Upper lobe of left lung (tissue), 6 donors: ENCODE measurements at regions not wholly inside any gene's neighbourhood (a gene's known extent, or its start where the extent isn't known, plus 50 kb on each side); places are given as distances from the start of the nearest gene placed in this dataset.

Source experiments
- ATAC-seq, 2 donors: fragments of 200-7000 bp; cut with Tn5 transposase; one replicate each; pipeline ENCODE4 v1.9.1; 2022; ENCODE audit warnings: mild to moderate bottlenecking in 2 of 2, moderate library complexity in 2 of 2; ENCODE audit not compliant: low FRiP score in 2 of 2
- DNase-seq, 2 donors: peaks; one replicate each; pipeline ENCODE4 v3.0.0-alpha.2; 2019 to 2020
- H3K27ac ChIP-seq, 4 donors: fragments of 200-600 bp; sonication (generic); one replicate each; pipeline ENCODE4 v1.5.1; 2016 to 2019
- H3K27me3 ChIP-seq, 4 donors: fragments of 200-600 bp; sonication (generic); one replicate each; pipeline ENCODE4 v1.5.1; 2017 to 2019
- H3K36me3 ChIP-seq, 4 donors: fragments of 200-600 bp; sonication (generic); one replicate each; pipeline ENCODE4 v1.5.1; 2016 to 2019
- H3K4me1 ChIP-seq, 4 donors: fragments of 200-600 bp; sonication (generic); one replicate each; pipeline ENCODE4 v1.5.1; 2018 to 2019
- H3K4me3 ChIP-seq, 4 donors: fragments of 200-600 bp; sonication (generic); one replicate each; pipeline ENCODE4 v1.5.1; 2017 to 2019; ENCODE audit warnings: mild to moderate bottlenecking in 2 of 4, moderate library complexity in 1 of 4
- H3K9me3 ChIP-seq, 4 donors: fragments of 200-600 bp; sonication (generic); one replicate each; pipeline ENCODE4 v1.5.1; 2018 to 2019
- CTCF ChIP-seq, 6 experiments: fragments of 450-650 bp in 4 of 6; fragments of 200-600 bp in 2 of 6; sonication (generic) in 2 of 6; IDR thresholded peaks; one replicate each; pipeline ENCODE4 v1.5.1; 2016 to 2019; ENCODE audit warnings: antibody characterized with exemption in 6 of 6
- EP300 ChIP-seq, 4 donors: sonication (generic); formaldehyde crosslinking; IDR thresholded peaks; one replicate each; pipeline ENCODE4 v1.5.1; 2017; ENCODE audit warnings: antibody characterized with exemption in 4 of 4, control low read depth in 2 of 4
- POLR2A ChIP-seq, 4 donors: fragments of 450-650 bp; IDR thresholded peaks; one replicate each; pipeline ENCODE4 v1.5.1; 2016 to 2017; ENCODE audit warnings: antibody characterized with exemption in 4 of 4, mild to moderate bottlenecking in 2 of 4
- POLR2AphosphoS5 ChIP-seq, 2 donors: sonication (generic); formaldehyde crosslinking; IDR thresholded peaks; one replicate each; pipeline ENCODE4 v1.5.1; 2017; ENCODE audit warnings: antibody characterized with exemption in 2 of 2
- WGBS, 2 donors: methylation state at CpG; one replicate each; pipeline ENCODE4 v1.1.5; 2017 to 2018; 5-methylcytosine and 5-hydroxymethylcytosine counted together
- donor health status: DM: no; HTN: no; CAD: no; lungs with moderate emphysema.
- donor health status: DM: no; HTN: yes; CAD: no; lungs with severe emphysema.

- DNase-seq (no peak), ATAC-seq (no peak)
- Histone ChIP-seq H3K4me3 (no peak overlapping the region), H3K27me3 (no peaks in the 10 kb centered on the region), H3K9me3 (no peaks in the 10 kb centered on the region), H3K27ac (no peak overlapping the region), H3K36me3 (no peaks in the 10 kb centered on the region), H3K4me1 (no peaks in the 10 kb centered on the region)
- TF ChIP-seq POLR2A (IDR thresholded peaks at IDR 0.05) (no peak), EP300 (IDR thresholded peaks at IDR 0.05) (no peak), POLR2AphosphoS5 (IDR thresholded peaks at IDR 0.05) (no peak), CTCF (IDR thresholded peaks at IDR 0.05) (no peak)
- WGBS, 2 donors: 59 to 72% methylated on average over 3 of the region's 3 CpGs
Observed at GRCh38 chr5:122653087-122654017, 121.5 kb upstream of the SNX2 start.

- H3K36me3 ChIP-seq: no peaks in the 10 kb centered on the region
- H3K9me3 ChIP-seq: no peaks in the 10 kb centered on the region
- H3K4me1 ChIP-seq: no peaks in the 10 kb centered on the region
- no peak overlapping the region for H3K4me3 ChIP-seq
- WGBS, 2 donors: 71 to 77% methylated on average over 4 of the region's 4 CpGs
- H3K27me3 ChIP-seq: no peaks in the 10 kb centered on the region
- no peak for DNase-seq
- TF ChIP-seq POLR2AphosphoS5 (IDR thresholded peaks at IDR 0.05) (no peak), EP300 (IDR thresholded peaks at IDR 0.05) (no peak), POLR2A (IDR thresholded peaks at IDR 0.05) (no peak), CTCF (IDR thresholded peaks at IDR 0.05) (no peak)
- no peak overlapping the region for H3K27ac ChIP-seq
- ATAC-seq: no peak
Observed at GRCh38 chr5:122656160-122656559, 118.7 kb upstream of the SNX2 start.

- no peak for ATAC-seq
- Histone ChIP-seq H3K27ac (no peak overlapping the region), H3K4me1 (no peaks in the 10 kb centered on the region), H3K36me3 (no peaks in the 10 kb centered on the region), H3K4me3 (no peak overlapping the region), H3K27me3 (no peaks in the 10 kb centered on the region), H3K9me3 (no peaks in the 10 kb centered on the region)
- WGBS, 2 donors: 88 to 89% methylated on average over 1 of the region's 1 CpG
- no peak for DNase-seq
- TF ChIP-seq POLR2A (IDR thresholded peaks at IDR 0.05): no peak
- TF ChIP-seq POLR2AphosphoS5 (IDR thresholded peaks at IDR 0.05): no peak
Observed at GRCh38 chr5:122656577-122656976, 118.3 kb upstream of the SNX2 start.

GRCh38 chr5:122661496-122662180 is 113.2 kb upstream of the SNX2 start:
- no peak for TF ChIP-seq POLR2AphosphoS5 (IDR thresholded peaks at IDR 0.05)
- TF ChIP-seq POLR2A (IDR thresholded peaks at IDR 0.05): no peak
- no peak for TF ChIP-seq EP300 (IDR thresholded peaks at IDR 0.05)
- no peak for TF ChIP-seq CTCF (IDR thresholded peaks at IDR 0.05)
- Histone ChIP-seq H3K27me3 (no peaks in the 10 kb centered on the region), H3K9me3 (no peaks in the 10 kb centered on the region), H3K4me3 (no peak overlapping the region), H3K36me3 (no peaks in the 10 kb centered on the region), H3K27ac (no peak overlapping the region), H3K4me1 (no peaks in the 10 kb centered on the region)
- ATAC-seq: no peak
- WGBS, 2 donors: 63 to 78% methylated on average over 1 of the region's 1 CpG
- DNase-seq: no peak

GRCh38 chr5:122665051-122665450 is 109.8 kb upstream of the SNX2 start:
- H3K9me3 ChIP-seq: no peaks in the 10 kb centered on the region
- no peak overlapping the region for H3K27ac ChIP-seq
- no peak overlapping the region for H3K4me3 ChIP-seq
- H3K27me3 ChIP-seq: no peaks in the 10 kb centered on the region
- H3K36me3 ChIP-seq: no peaks in the 10 kb centered on the region
- DNase-seq (no peak), ATAC-seq (peak in 1 of 2 donors; percentile 43)
- TF ChIP-seq POLR2AphosphoS5 (IDR thresholded peaks at IDR 0.05): no peak
- no peak for TF ChIP-seq POLR2A (IDR thresholded peaks at IDR 0.05)
- TF ChIP-seq EP300 (IDR thresholded peaks at IDR 0.05): no peak
- TF ChIP-seq CTCF (IDR thresholded peaks at IDR 0.05): no peak
- H3K4me1 ChIP-seq: no peaks in the 10 kb centered on the region
